LNCAP (cell line): ENCODE measurements at regions not wholly inside any gene's neighbourhood (a gene's known extent, or its start where the extent isn't known, plus 50 kb on each side); places are given as distances from the start of the nearest gene placed in this dataset.

Experiments used
- TF ChIP-seq, protein P1 (sequence below): fragments of 450-650 bp; IDR thresholded peaks from 2 replicates; pipeline ENCODE4 v1.5.1; 2017; ENCODE audit warnings: mild to moderate bottlenecking

DNA sequence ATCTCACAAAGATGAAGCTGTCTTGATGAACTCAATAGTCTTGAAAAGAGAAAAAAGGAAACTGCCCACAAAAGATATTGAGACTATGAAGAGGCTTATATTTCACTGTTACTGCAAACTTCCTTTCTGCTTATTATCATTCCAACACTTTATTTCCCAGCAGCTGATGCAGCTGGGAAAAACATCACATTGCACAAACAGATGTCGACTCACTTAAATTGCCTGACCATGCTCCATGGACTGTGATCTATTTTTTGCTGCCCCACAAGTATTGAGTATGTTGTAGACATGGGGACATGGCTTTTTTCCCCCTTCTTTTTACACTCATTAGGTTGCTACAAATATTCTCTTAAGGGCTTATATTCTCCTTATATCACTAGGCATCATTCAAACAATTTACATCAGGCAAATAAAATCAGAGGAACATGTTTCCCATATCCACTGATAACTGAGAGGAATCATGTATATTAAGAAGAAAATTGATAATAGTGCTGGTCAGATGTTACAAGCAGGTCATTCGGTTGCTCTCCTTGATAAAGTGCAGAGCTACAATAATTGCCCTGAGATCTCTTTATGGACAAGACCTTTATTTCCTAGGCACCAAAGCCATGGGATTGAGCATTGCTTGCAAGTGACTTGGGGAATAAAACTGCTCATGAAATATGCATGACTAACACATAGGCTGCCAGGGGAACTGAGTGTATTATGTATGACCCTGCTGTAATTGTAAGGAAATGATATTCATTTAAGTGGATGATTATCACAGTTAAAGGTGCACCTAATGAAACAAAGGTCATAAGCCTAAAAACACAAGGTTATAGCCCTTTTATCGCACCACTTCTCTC lies 509.9 kb downstream of the ZNF608 start:
- TF ChIP-seq, protein P1, sequence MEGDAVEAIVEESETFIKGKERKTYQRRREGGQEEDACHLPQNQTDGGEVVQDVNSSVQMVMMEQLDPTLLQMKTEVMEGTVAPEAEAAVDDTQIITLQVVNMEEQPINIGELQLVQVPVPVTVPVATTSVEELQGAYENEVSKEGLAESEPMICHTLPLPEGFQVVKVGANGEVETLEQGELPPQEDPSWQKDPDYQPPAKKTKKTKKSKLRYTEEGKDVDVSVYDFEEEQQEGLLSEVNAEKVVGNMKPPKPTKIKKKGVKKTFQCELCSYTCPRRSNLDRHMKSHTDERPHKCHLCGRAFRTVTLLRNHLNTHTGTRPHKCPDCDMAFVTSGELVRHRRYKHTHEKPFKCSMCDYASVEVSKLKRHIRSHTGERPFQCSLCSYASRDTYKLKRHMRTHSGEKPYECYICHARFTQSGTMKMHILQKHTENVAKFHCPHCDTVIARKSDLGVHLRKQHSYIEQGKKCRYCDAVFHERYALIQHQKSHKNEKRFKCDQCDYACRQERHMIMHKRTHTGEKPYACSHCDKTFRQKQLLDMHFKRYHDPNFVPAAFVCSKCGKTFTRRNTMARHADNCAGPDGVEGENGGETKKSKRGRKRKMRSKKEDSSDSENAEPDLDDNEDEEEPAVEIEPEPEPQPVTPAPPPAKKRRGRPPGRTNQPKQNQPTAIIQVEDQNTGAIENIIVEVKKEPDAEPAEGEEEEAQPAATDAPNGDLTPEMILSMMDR, result no peak

DNA sequence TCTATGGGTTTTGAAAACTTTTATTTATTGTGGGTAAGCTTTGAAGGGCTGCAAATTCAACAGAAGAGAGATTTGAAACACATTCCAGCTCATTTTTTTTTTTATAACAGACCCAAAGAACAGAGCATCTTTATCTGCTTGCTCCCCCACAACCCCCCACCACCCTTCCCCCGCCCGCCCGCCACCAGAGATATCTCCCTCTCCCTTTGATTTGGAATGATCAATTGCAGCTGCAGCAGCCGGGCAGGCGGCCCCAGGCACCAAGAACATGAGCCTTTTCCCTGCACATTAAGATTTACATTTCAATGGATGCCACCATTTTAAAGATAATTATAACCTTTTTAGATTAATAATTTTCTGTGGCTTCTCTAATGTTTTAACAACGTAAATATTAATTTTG lies 510.9 kb downstream of the ZNF608 start:
- TF ChIP-seq, protein P1, result no peak

DNA sequence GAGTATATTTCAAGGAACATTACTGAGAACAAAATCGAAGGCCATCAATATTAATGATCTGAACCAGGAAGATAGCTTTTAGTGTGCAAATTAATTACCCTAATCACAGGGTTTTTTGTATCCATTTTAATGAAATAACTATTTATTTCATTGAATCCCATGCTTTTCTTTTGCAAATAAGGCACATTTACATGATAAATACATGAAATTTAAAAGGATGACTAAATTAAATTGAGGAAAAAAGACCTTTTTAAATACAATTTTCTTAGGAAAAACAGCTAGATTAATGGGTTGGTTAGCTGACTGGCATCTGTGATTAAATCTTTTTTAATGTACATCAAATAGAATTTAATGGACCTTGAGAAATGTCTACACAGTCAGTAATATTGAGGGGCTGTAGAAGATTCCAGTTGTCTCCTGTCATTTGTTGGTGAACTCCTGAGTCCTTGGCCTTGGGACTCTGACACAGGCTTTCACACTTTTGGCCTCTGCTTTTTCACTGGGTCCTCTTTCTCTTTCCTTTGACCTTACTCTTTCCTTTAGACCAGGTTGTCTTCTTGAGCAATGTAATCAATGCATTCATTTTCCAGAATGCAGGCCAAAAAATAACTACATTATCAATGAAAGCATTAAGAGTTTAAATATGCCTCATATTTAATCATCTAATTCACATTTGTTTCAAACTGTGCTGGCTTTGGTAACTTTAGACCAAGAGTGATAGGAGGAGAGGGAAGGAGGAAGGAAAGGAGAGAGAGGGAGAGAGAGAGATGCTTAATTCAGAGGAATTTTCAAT lies 511.5 kb downstream of the ZNF608 start:
- TF ChIP-seq, protein P1, result no peak

DNA sequence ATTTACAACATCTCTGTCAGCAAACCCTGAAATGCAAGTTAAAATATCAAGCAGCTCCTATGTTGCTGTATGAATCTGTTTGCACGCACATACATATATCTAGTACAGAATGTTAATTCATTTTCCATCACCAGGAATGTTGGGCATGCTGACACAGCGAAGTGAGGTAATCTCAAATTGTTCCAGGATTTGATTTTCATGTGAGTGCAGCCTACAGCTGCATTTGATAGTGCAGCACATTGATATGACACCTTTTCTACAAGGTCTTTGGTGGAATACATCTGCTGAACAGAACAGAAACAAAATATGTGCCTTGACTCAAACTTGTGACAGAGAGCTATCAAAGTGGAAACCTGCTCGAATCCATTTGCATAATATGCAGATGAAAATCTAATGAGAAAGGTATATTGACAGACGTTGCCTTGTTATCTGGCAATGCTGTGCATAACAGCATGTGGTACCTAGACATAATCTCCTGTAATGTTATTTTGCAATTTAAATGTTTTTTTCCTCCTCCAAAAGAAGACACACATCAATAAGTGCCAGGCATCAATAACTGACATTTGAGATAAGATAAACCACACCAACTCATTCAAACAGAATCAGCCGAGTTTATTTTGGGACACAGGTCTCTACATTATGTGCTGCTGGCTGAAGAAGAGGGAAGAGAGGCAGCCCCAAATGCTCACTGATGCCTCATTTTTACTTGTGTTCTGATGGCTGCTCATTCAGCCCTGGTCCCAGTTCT lies 512.2 kb downstream of the ZNF608 start:
- TF ChIP-seq, protein P1, result no peak

DNA sequence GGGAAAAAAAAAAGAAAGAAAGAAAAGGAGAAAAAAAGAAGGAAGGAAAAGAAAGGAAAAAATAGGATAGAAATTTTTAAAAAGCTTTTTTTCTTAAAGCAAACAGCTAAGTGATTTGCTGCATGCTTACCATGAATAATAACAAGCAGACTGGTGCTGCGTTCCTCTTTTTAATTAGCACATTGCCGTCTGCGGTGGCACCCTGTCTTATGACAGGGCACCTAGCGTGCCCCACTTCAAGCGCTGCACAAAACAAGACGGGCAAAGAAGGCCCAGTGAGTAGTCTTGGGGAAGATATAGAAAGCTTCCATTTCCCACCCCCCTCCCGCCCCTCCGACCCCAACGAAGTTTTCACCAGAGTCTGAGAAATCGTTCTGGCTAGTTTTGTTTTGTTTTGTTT lies 513.9 kb downstream of the ZNF608 start:
- TF ChIP-seq, protein P1, result no peak

DNA sequence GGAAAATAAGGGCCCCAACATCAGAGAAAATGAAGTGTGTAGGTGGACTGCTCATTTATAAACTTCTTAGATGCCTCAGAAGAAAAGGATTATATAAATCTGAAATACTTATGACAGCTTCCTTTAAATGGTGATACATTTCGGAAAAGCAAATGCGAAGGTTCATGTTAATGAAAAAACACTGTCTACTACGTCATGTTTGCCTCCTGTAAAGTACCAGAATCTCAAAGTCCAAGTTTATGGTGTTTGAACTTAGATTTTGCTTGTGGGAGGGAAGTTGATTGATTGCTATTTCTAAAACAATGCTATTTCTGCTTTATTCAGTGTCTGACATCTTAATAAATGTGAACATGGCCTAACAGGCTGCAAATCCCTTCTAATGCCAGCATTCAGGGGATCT lies 514.6 kb downstream of the ZNF608 start:
- TF ChIP-seq, protein P1, result no peak

DNA sequence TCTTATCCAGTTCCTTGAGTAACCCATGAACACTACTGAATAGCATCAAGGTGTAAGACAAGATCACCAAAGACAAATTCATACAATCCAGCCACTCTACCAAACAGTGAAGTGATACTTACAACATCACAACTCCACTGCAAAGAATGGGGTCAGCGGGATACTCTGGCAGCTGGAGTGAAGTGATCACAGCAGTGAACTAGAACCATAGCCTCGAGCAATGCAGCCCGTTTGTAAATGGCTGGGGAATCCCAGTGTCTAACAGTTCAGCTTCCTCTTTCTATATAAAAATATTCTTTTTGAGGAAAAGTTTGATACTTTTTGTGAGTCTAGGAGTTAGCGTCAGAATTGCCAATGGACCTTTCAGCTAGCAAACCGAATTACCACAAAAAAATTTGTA lies 515.2 kb downstream of the ZNF608 start:
- TF ChIP-seq, protein P1, result no peak
